Lower lobe of right lung (tissue), 2 donors: ENCODE measurements at regions not wholly inside any gene's neighbourhood (a gene's known extent, or its start where the extent isn't known, plus 50 kb on each side); places are given as distances from the start of the nearest gene placed in this dataset.

ENCODE experiments used
- ATAC-seq, 2 donors: fragments of 200-7000 bp; cut with Tn5 transposase; one replicate each; pipeline ENCODE4 v1.9.1; 2020 to 2022; ENCODE audit warnings: mild to moderate bottlenecking in 2 of 2, moderate library complexity in 2 of 2
- DNase-seq: peaks from one replicate; pipeline ENCODE4 v3.0.0-alpha.2; 2020
- H3K27ac ChIP-seq: fragments of 200-600 bp; one replicate; pipeline ENCODE4 v1.8.0; 2022
- H3K27me3 ChIP-seq: fragments of 200-600 bp; one replicate; pipeline ENCODE4 v1.8.0; 2022; ENCODE audit warnings: low read depth
- H3K36me3 ChIP-seq: fragments of 200-600 bp; one replicate; pipeline ENCODE4 v1.8.0; 2022; ENCODE audit warnings: mild to moderate bottlenecking
- H3K4me1 ChIP-seq: fragments of 200-600 bp; one replicate; pipeline ENCODE4 v1.8.0; 2022
- H3K4me3 ChIP-seq: fragments of 200-600 bp; one replicate; pipeline ENCODE4 v1.8.0; 2022; ENCODE audit warnings: mild to moderate bottlenecking
- H3K9me3 ChIP-seq: fragments of 200-600 bp; one replicate; pipeline ENCODE4 v1.8.0; 2022
- intact Hi-C: fragments of 100-400 bp; cut with DNase I; formaldehyde crosslinking; loops from one replicate; pipeline ENCODE4 v1.11.0; 2022
- TF ChIP-seq, protein P1 (sequence below): fragments of 200-600 bp; IDR thresholded peaks from one replicate; pipeline ENCODE4 v1.8.0; 2022; ENCODE audit warnings: antibody characterized with exemption, mild to moderate bottlenecking
- donor health status: DM: no; HTN: yes; CAD: no; lungs with severe emphysema.

DNA sequence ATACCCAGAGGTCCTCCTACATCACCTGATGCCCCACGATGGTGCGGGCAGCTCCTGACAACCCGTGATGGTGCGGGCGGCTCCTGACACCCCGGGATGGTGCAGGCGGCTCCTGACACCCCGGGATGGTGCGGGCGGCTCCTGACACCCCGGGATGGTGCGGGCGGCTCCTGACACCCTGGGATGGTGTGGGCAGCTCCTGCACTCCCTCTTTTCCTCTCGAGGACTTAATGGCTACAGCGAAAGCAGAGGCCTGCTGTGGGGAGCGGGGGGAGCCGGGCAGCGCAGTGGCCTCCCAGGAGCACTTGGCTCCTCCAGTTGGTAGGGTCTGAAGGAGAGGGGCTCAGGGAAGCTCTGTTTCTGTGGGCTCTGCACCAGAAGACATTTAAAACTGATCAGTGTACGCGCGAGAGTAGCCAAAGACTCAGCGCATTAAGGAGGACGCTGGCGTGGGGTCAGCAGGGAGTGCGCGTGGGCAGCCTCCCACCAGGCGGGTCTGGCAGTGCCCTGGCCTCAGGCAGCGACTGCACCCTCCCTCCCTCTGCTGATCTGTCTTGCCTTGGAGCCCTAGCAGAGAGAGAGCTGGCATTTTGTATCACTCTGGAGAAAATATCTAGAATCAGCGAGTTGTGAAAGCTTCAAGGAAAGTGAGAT lies 464.5 kb upstream of the MYT1L start:
- Histone ChIP-seq H3K9me3 (no peaks in the 10 kb centered on the region), H3K4me3 (no peak overlapping the region), H3K27me3 (peaks cover 3% of the 10 kb centered on the region), H3K27ac (no peak overlapping the region), H3K36me3 (no peaks in the 10 kb centered on the region), H3K4me1 (no peaks in the 10 kb centered on the region)
- DNase-seq (no peak), ATAC-seq (no peak)
- intact Hi-C loops, result no loop called here
- TF ChIP-seq, protein P1, sequence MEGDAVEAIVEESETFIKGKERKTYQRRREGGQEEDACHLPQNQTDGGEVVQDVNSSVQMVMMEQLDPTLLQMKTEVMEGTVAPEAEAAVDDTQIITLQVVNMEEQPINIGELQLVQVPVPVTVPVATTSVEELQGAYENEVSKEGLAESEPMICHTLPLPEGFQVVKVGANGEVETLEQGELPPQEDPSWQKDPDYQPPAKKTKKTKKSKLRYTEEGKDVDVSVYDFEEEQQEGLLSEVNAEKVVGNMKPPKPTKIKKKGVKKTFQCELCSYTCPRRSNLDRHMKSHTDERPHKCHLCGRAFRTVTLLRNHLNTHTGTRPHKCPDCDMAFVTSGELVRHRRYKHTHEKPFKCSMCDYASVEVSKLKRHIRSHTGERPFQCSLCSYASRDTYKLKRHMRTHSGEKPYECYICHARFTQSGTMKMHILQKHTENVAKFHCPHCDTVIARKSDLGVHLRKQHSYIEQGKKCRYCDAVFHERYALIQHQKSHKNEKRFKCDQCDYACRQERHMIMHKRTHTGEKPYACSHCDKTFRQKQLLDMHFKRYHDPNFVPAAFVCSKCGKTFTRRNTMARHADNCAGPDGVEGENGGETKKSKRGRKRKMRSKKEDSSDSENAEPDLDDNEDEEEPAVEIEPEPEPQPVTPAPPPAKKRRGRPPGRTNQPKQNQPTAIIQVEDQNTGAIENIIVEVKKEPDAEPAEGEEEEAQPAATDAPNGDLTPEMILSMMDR, result no peak

DNA sequence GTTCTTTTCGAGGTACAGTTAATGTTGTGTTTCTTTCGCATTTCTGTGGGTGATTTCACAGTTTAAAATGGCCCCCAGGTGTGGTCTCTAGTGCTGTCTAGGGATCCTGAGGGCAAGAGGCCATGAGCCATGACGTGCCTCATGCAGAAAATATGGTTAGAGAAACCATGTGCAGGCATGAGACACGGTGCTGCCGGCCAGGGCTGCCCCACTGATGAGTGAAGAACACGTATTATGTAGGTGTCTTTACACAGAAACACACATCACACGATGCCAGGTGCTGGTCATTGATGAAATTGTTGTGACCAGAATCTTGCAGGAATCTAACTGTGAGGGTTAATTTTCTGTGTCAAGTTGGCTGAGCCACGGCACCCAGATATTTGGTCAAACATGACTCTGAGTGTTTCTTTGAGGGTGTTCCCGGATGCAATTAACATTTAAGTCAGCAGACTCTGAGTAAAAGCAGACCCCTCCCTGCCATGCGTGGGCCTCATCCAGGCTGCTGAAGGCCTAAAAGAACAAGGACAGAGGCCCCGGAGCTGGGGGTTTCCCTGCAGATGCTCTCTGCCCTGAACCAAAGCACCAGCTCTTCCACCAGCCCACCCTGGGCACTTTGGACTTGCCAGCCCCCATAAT lies 463.0 kb upstream of the MYT1L start:
- H3K4me3 ChIP-seq, result no peak overlapping the region
- no peak for ATAC-seq
- no peak for DNase-seq
- H3K9me3 ChIP-seq, result no peaks in the 10 kb centered on the region
- intact Hi-C loops, result no loop called here
- no peaks in the 10 kb centered on the region for H3K4me1 ChIP-seq
- H3K27ac ChIP-seq, result no peak overlapping the region
- H3K36me3 ChIP-seq, result no peaks in the 10 kb centered on the region
- TF ChIP-seq, protein P1, result no peak
- H3K27me3 ChIP-seq, result peaks cover 3% of the 10 kb centered on the region

DNA sequence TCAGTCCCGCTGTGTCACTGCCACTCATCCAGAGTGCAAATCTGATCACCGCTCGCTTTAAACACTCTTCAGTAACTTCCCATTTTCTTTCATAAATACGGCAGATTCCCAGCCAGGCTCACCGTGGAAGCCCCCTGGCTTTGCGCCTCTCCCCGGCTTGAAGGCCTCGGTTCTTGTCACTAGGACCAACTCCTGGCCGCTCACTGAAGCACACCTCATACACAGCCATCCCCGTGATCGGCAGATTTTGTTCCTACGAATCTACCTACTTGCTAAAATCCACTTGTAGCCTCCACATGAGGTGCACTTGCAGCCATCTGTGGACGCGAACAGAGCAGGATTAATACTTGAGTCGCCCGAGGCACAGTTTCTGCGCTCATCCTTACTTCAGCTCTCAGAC lies 462.4 kb upstream of the MYT1L start:
- H3K27me3 ChIP-seq, result peaks cover 3% of the 10 kb centered on the region
- H3K4me3 ChIP-seq, result no peak overlapping the region
- no peak for ATAC-seq
- TF ChIP-seq, protein P1, result no peak
- intact Hi-C loops, result no loop called here
- no peak for DNase-seq
- no peaks in the 10 kb centered on the region for H3K4me1 ChIP-seq
- H3K36me3 ChIP-seq, result no peaks in the 10 kb centered on the region
- H3K9me3 ChIP-seq, result no peaks in the 10 kb centered on the region
- no peak overlapping the region for H3K27ac ChIP-seq

- ATAC-seq (no peak), DNase-seq (no peak)
- Histone ChIP-seq H3K4me3 (no peak overlapping the region), H3K9me3 (no peaks in the 10 kb centered on the region), H3K4me1 (no peaks in the 10 kb centered on the region), H3K27ac (no peak overlapping the region), H3K36me3 (no peaks in the 10 kb centered on the region), H3K27me3 (peaks cover 3% of the 10 kb centered on the region)
- TF ChIP-seq, protein P1, result no peak
- intact Hi-C loops, result no loop called here
Measured at GRCh38 chr2:2791606-2792005, 460.5 kb upstream of the MYT1L start.

GRCh38 chr2:2791031-2791430 lies 460.0 kb upstream of the MYT1L start:
- Histone ChIP-seq H3K4me3 (no peak overlapping the region), H3K4me1 (no peaks in the 10 kb centered on the region), H3K27me3 (peaks cover 3% of the 10 kb centered on the region), H3K9me3 (no peaks in the 10 kb centered on the region), H3K27ac (no peak overlapping the region), H3K36me3 (no peaks in the 10 kb centered on the region)
- TF ChIP-seq, protein P1, result no peak
- no peak for DNase-seq
- ATAC-seq, result no peak
- intact Hi-C loops, result no loop called here
